ENCODE measurements at regions not wholly inside any gene's neighbourhood (a gene's known extent, or its start where the extent isn't known, plus 50 kb on each side); places are given as distances from the start of the nearest gene placed in this dataset.

DNA sequence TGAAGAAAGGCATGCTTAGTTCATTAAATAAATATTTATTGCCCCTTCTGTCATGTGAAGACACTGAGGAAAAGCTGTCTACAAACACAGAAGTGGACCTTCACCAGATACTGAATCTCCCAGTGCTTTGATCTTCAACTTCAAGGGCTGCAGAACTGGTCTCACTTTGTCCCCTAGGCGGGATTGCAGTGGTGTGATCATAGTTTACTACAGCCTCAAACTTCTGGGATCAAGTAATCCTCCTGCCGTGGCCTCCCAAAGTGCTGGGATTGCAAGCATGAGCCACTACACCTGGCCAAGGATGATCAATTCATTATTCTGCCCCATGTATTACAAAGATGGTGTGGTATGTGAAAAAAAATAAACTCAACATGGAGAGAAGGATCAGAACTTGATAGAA lies 496.2 kb upstream of the HS3ST5 start:
- TF ChIP-seq ZNF274 (IDR thresholded peaks at IDR 0.05; ENCODE audit: low read depth, low read length) (no peak), YY1 (IDR thresholded peaks at IDR 0.05; ENCODE audit: insufficient read depth, insufficient read length) (no peak), SUZ12 (IDR thresholded peaks at IDR 0.05; ENCODE audit: extremely low read depth, insufficient read depth, insufficient read length) (no peak)
